ENCODE measurements at regions not wholly inside any gene's neighbourhood (a gene's known extent, or its start where the extent isn't known, plus 50 kb on each side); places are given as distances from the start of the nearest gene placed in this dataset.

- Histone ChIP-seq H3K27me3 (replicated peaks; ENCODE audit: insufficient read depth, low read length) (no peaks in the 10 kb centered on the region), H3F3A (ENCODE audit: insufficient read depth, low read length) (no peaks in the 10 kb centered on the region), H2AFZ (ENCODE audit: low read length) (no peak overlapping the region), H3K9me2 (replicated peaks; ENCODE audit: insufficient read depth, low read length) (no peaks in the 10 kb centered on the region), H4K20me1 (ENCODE audit: insufficient read depth, low read length) (no peaks in the 10 kb centered on the region), H3K9me3 (replicated peaks; ENCODE audit: insufficient read depth, low read length) (no peaks in the 10 kb centered on the region), H3K36me3 (replicated peaks; ENCODE audit: insufficient read depth, low read length) (no peaks in the 10 kb centered on the region), H3K9ac (ENCODE audit: low read length) (no peak overlapping the region), H3K27ac (ENCODE audit: low read length) (no peak overlapping the region), H3K4me2 (ENCODE audit: low read depth, low read length) (no peak overlapping the region), H3K4me1 (ENCODE audit: low read length) (no peaks in the 10 kb centered on the region), H3K4me3 (ENCODE audit: low read length) (no peak overlapping the region), H3K79me2 (ENCODE audit: low read length) (no peaks in the 10 kb centered on the region)
- DNase-seq = no peak
- TF ChIP-seq EZH2 (optimal IDR thresholded peaks at IDR 0.05; ENCODE audit: low read depth, low read length) (no peak), CTCF (IDR thresholded peaks at IDR 0.05; ENCODE audit: low read length) (no peak), EZH2phosphoT487 (IDR thresholded peaks at IDR 0.05; ENCODE audit: low read length) (no peak)
These were observed 2055.0 kb upstream of the ACO1 start for GRCh38 chr9:30329431-30329830.

GRCh38 chr9:30348904-30349303 is 2035.5 kb upstream of the ACO1 start:
- no peaks in the 10 kb centered on the region for H3K79me2 ChIP-seq (ENCODE audit: low read length)
- no peaks in the 10 kb centered on the region for H3K9me2 ChIP-seq (replicated peaks; ENCODE audit: insufficient read depth, low read length)
- H2AFZ ChIP-seq (ENCODE audit: low read length) = no peak overlapping the region
- H3K9ac ChIP-seq (ENCODE audit: low read length) = no peak overlapping the region
- TF ChIP-seq EZH2phosphoT487 (IDR thresholded peaks at IDR 0.05; ENCODE audit: low read length) (no peak), CTCF (IDR thresholded peaks at IDR 0.05; ENCODE audit: low read length) (no peak), EZH2 (optimal IDR thresholded peaks at IDR 0.05; ENCODE audit: low read depth, low read length) (no peak)
- H4K20me1 ChIP-seq (ENCODE audit: insufficient read depth, low read length) = no peaks in the 10 kb centered on the region
- no peaks in the 10 kb centered on the region for H3K27me3 ChIP-seq (replicated peaks; ENCODE audit: insufficient read depth, low read length)
- H3K9me3 ChIP-seq (replicated peaks; ENCODE audit: insufficient read depth, low read length) = no peaks in the 10 kb centered on the region
- H3K27ac ChIP-seq (ENCODE audit: low read length) = no peak overlapping the region
- no peaks in the 10 kb centered on the region for H3K36me3 ChIP-seq (replicated peaks; ENCODE audit: insufficient read depth, low read length)
- no peaks in the 10 kb centered on the region for H3F3A ChIP-seq (ENCODE audit: insufficient read depth, low read length)
- H3K4me2 ChIP-seq (ENCODE audit: low read depth, low read length) = no peak overlapping the region
- H3K4me1 ChIP-seq (ENCODE audit: low read length) = no peaks in the 10 kb centered on the region
- no peak for DNase-seq
- H3K4me3 ChIP-seq (ENCODE audit: low read length) = no peak overlapping the region

GRCh38 chr9:30349526-30350513 is 2034.6 kb upstream of the ACO1 start:
- H3K4me2 ChIP-seq (ENCODE audit: low read depth, low read length) = no peak overlapping the region
- H2AFZ ChIP-seq (ENCODE audit: low read length) = no peak overlapping the region
- no peak overlapping the region for H3K27ac ChIP-seq (ENCODE audit: low read length)
- no peak overlapping the region for H3K9ac ChIP-seq (ENCODE audit: low read length)
- no peaks in the 10 kb centered on the region for H3K9me3 ChIP-seq (replicated peaks; ENCODE audit: insufficient read depth, low read length)
- TF ChIP-seq CTCF (IDR thresholded peaks at IDR 0.05; ENCODE audit: low read length) = no peak
- no peak for TF ChIP-seq EZH2phosphoT487 (IDR thresholded peaks at IDR 0.05; ENCODE audit: low read length)
- TF ChIP-seq EZH2 (optimal IDR thresholded peaks at IDR 0.05; ENCODE audit: low read depth, low read length) = no peak
- no peak overlapping the region for H3K4me3 ChIP-seq (ENCODE audit: low read length)
- no peaks in the 10 kb centered on the region for H3K4me1 ChIP-seq (ENCODE audit: low read length)
- no peaks in the 10 kb centered on the region for H3K9me2 ChIP-seq (replicated peaks; ENCODE audit: insufficient read depth, low read length)
- no peaks in the 10 kb centered on the region for H3K36me3 ChIP-seq (replicated peaks; ENCODE audit: insufficient read depth, low read length)
- H4K20me1 ChIP-seq (ENCODE audit: insufficient read depth, low read length) = no peaks in the 10 kb centered on the region
- no peaks in the 10 kb centered on the region for H3F3A ChIP-seq (ENCODE audit: insufficient read depth, low read length)
- no peaks in the 10 kb centered on the region for H3K27me3 ChIP-seq (replicated peaks; ENCODE audit: insufficient read depth, low read length)
- no peaks in the 10 kb centered on the region for H3K79me2 ChIP-seq (ENCODE audit: low read length)
- no peak for DNase-seq
